ENCODE measurements at regions not wholly inside any gene's neighbourhood (a gene's known extent, or its start where the extent isn't known, plus 50 kb on each side); places are given as distances from the start of the nearest gene placed in this dataset.

- no peak for DNase-seq
Observed at GRCh38 chr18:22355598-22355997, 62.1 kb downstream of the CTAGE1 start.

GRCh38 chr18:22355069-22355468 lies 62.6 kb downstream of the CTAGE1 start:
- DNase-seq: no peak

GRCh38 chr18:22349966-22350365 lies 67.7 kb downstream of the CTAGE1 start:
- DNase-seq: no peak

GRCh38 chr18:22349317-22349898 lies 68.3 kb downstream of the CTAGE1 start:
- DNase-seq: no peak

GRCh38 chr18:22348521-22349316 lies 69.0 kb downstream of the CTAGE1 start:
- peak; percentile 5 for DNase-seq

GRCh38 chr18:22347606-22348511 lies 69.9 kb downstream of the CTAGE1 start:
- peak; percentile 16 for DNase-seq

GRCh38 chr18:22346953-22347605 lies 70.6 kb downstream of the CTAGE1 start:
- no peak for DNase-seq

- no peak for DNase-seq
Observed at GRCh38 chr18:22346401-22346952, 71.2 kb downstream of the CTAGE1 start.

GRCh38 chr18:22345718-22346117 lies 72.0 kb downstream of the CTAGE1 start:
- no peak for DNase-seq

- no peak for DNase-seq
Observed at GRCh38 chr18:22344908-22345670, 72.6 kb downstream of the CTAGE1 start.

- DNase-seq: no peak
Observed at GRCh38 chr18:22344445-22344844, 73.3 kb downstream of the CTAGE1 start.

GRCh38 chr18:22343613-22344012 lies 74.1 kb downstream of the CTAGE1 start:
- no peak for DNase-seq

GRCh38 chr18:22342625-22343024 lies 75.1 kb downstream of the CTAGE1 start:
- peak; percentile 32 for DNase-seq

- DNase-seq: no peak
Observed at GRCh38 chr18:22340331-22340730, 77.4 kb downstream of the CTAGE1 start.

GRCh38 chr18:22339913-22340312 lies 77.8 kb downstream of the CTAGE1 start:
- DNase-seq: no peak

GRCh38 chr18:22337833-22338232 lies 79.9 kb downstream of the CTAGE1 start:
- no peak for DNase-seq

- no peak for DNase-seq
Observed at GRCh38 chr18:22337306-22337705, 80.4 kb downstream of the CTAGE1 start.

GRCh38 chr18:22336406-22336805 lies 81.3 kb downstream of the CTAGE1 start:
- no peak for DNase-seq

- no peak for DNase-seq
Observed at GRCh38 chr18:22335731-22336198, 82.0 kb downstream of the CTAGE1 start.

- no peak for DNase-seq
Observed at GRCh38 chr18:22334567-22334966, 83.1 kb downstream of the CTAGE1 start.

GRCh38 chr18:22332590-22332989 lies 85.1 kb downstream of the CTAGE1 start:
- DNase-seq: no peak

- DNase-seq: no peak
Observed at GRCh38 chr18:22330508-22330907, 87.2 kb downstream of the CTAGE1 start.

Measured in activated naive CD4-positive, alpha-beta T cell treated with Interleukin-2 at 50 U/mL for 16 hours (primary cell).